ENCODE measurements at regions not wholly inside any gene's neighbourhood (a gene's known extent, or its start where the extent isn't known, plus 50 kb on each side); places are given as distances from the start of the nearest gene placed in this dataset.

DNA sequence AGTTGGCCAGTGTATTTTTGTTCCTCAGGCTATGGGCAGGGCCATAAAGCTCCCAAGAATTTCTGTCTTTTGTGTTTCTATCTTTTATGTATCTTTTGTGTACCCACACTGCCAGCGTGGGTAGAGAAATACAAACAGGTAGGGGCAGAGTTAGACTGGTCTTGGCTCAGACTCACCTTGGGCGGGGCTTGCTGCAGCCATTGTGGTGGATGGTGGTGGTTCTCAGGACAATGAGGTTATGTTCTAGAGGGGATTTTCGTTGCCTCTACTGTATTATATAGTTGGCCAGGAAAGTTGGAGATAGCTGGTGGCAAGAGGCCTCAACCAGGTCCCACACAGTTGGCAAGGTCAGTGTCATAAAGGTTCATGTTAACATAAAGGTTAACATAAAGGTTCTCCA lies 977.5 kb upstream of the LRFN5 start:
- Mint-ChIP-seq H3K9me3 (peaks cover 0 to 6% (median 0%) of the 10 kb centered on the region in 7 donors), H3K4me3 (no peak overlapping the region), H3K27me3 (ENCODE audit: low read depth in 3 of 3) (no peaks in the 10 kb centered on the region), H3K36me3 (no peaks in the 10 kb centered on the region), H3K27ac (no peak overlapping the region), H3K4me1 (no peaks in the 10 kb centered on the region)
- Histone ChIP-seq H3K9me3 (replicated peaks in 1 of 2; ENCODE audit: control insufficient read depth in 1 of 2, insufficient read depth in 1 of 2, low read length in 2 of 2) (peaks cover 0 to 3% of the 10 kb centered on the region in 2 donors), H3K27me3 (ENCODE audit: control insufficient read depth in 2 of 2, insufficient read depth in 2 of 2, low read length in 2 of 2) (no peaks in the 10 kb centered on the region), H3K79me2 (ENCODE audit: insufficient read depth, low read length) (no peaks in the 10 kb centered on the region), H3K4me1 (ENCODE audit: control insufficient read depth in 1 of 2, insufficient read depth in 2 of 2, low read length in 2 of 2) (no peaks in the 10 kb centered on the region), H3K4me3 (replicated peaks in 1 of 3; ENCODE audit: low read depth in 2 of 3, low read length in 3 of 3) (no peak overlapping the region), H4K20me1 (ENCODE audit: insufficient read depth, low read length) (no peaks in the 10 kb centered on the region), H3K36me3 (replicated peaks in 1 of 2; ENCODE audit: control insufficient read depth in 1 of 2, insufficient read depth in 2 of 2, low read length in 2 of 2) (no peaks in the 10 kb centered on the region), H3K9ac (ENCODE audit: insufficient read depth, low read length, poor library complexity, severe bottlenecking) (no peak overlapping the region), H2AFZ (ENCODE audit: insufficient read depth, low read depth, low read length, poor library complexity, severe bottlenecking) (no peak overlapping the region), H3K27ac (ENCODE audit: low read depth in 1 of 2, low read length in 2 of 2) (no peak overlapping the region), H3K4me2 (replicated peaks; ENCODE audit: extremely low read depth, low read length, poor library complexity, severe bottlenecking) (no peak overlapping the region)
- TF ChIP-seq CTCF (IDR thresholded peaks at IDR 0.05): no peak
- 90% methylated on average over 2 of the region's 3 CpGs for WGBS (ENCODE audit: insufficient coverage)
- DNase-seq: no peak
- intact Hi-C loops (cut with micrococcal nuclease): no loop called here

- Histone ChIP-seq H3K79me2 (ENCODE audit: insufficient read depth, low read length) (no peaks in the 10 kb centered on the region), H3K4me2 (replicated peaks; ENCODE audit: extremely low read depth, low read length, poor library complexity, severe bottlenecking) (no peak overlapping the region), H3K4me1 (ENCODE audit: control insufficient read depth in 1 of 2, insufficient read depth in 2 of 2, low read length in 2 of 2) (no peaks in the 10 kb centered on the region), H2AFZ (ENCODE audit: insufficient read depth, low read depth, low read length, poor library complexity, severe bottlenecking) (no peak overlapping the region), H3K9ac (ENCODE audit: insufficient read depth, low read length, poor library complexity, severe bottlenecking) (no peak overlapping the region), H3K4me3 (replicated peaks in 1 of 3; ENCODE audit: low read depth in 2 of 3, low read length in 3 of 3) (no peak overlapping the region), H3K27ac (ENCODE audit: low read depth in 1 of 2, low read length in 2 of 2) (no peak overlapping the region), H3K27me3 (ENCODE audit: control insufficient read depth in 2 of 2, insufficient read depth in 2 of 2, low read length in 2 of 2) (no peaks in the 10 kb centered on the region), H3K9me3 (replicated peaks in 1 of 2; ENCODE audit: control insufficient read depth in 1 of 2, insufficient read depth in 1 of 2, low read length in 2 of 2) (peaks cover 0 to 3% of the 10 kb centered on the region in 2 donors), H4K20me1 (ENCODE audit: insufficient read depth, low read length) (no peaks in the 10 kb centered on the region), H3K36me3 (replicated peaks in 1 of 2; ENCODE audit: control insufficient read depth in 1 of 2, insufficient read depth in 2 of 2, low read length in 2 of 2) (no peaks in the 10 kb centered on the region)
- Mint-ChIP-seq H3K4me1 (no peaks in the 10 kb centered on the region), H3K27ac (no peak overlapping the region), H3K9me3 (peaks cover 0 to 6% (median 2%) of the 10 kb centered on the region in 7 donors), H3K4me3 (no peak overlapping the region), H3K27me3 (ENCODE audit: low read depth in 3 of 3) (no peaks in the 10 kb centered on the region), H3K36me3 (no peaks in the 10 kb centered on the region)
- intact Hi-C loops (cut with micrococcal nuclease): no loop called here
- WGBS (ENCODE audit: insufficient coverage): no CpG with 5 or more reads among the region's 2 CpGs
- TF ChIP-seq CTCF (IDR thresholded peaks at IDR 0.05): no peak
- DNase-seq: no peak
These were observed 983.0 kb upstream of the LRFN5 start for GRCh38 chr14:40623643-40624042.
